HEK293 (cell line): ENCODE measurements at regions not wholly inside any gene's neighbourhood (a gene's known extent, or its start where the extent isn't known, plus 50 kb on each side); places are given as distances from the start of the nearest gene placed in this dataset.

ENCODE experiments used
- EGR2 ChIP-seq: fragments of 450-650 bp; formaldehyde crosslinking; IDR thresholded peaks from 2 replicates; pipeline ENCODE4 v1.5.1; 2016; ENCODE audit warnings: low read depth, missing biosample characterization, missing genetic modification characterization
- KLF16 ChIP-seq: fragments of 450-650 bp; formaldehyde crosslinking; IDR thresholded peaks from 2 replicates; pipeline ENCODE4 v1.5.1; 2017; ENCODE audit warnings: missing biosample characterization, missing genetic modification characterization
- ZFP41 ChIP-seq: fragments of 450-650 bp; formaldehyde crosslinking; IDR thresholded peaks from 2 replicates; pipeline ENCODE4 v1.5.1; 2016; ENCODE audit warnings: missing biosample characterization, missing genetic modification characterization, borderline replicate concordance
- ZNF274 ChIP-seq, 2 experiments: fragments of 200-500 bp in 1 of 2; fragments of 450-650 bp in 1 of 2; sonication (Bioruptor generic) in 1 of 2; formaldehyde crosslinking in 1 of 2; IDR thresholded peaks; 2 replicates each; pipeline versions ENCODE4 v1.5.1 to v1.6.1; 2014 to 2016; ENCODE audit warnings: borderline replicate concordance in 1 of 2, inconsistent platforms in 1 of 2, low read length in 1 of 2, missing biosample characterization in 1 of 2, missing genetic modification characterization in 1 of 2
- ZNF335 ChIP-seq: fragments of 450-650 bp; formaldehyde crosslinking; conservative IDR thresholded peaks from 2 replicates; pipeline ENCODE4 v1.5.1; 2016; ENCODE audit warnings: missing biosample characterization, missing genetic modification characterization
- ZNF394 ChIP-seq: fragments of 450-650 bp; formaldehyde crosslinking; IDR thresholded peaks from 2 replicates; pipeline ENCODE4 v1.5.1; 2016; ENCODE audit warnings: missing biosample characterization, missing genetic modification characterization, mild to moderate bottlenecking, moderate library complexity, borderline replicate concordance
- ZNF610 ChIP-seq: fragments of 450-650 bp; formaldehyde crosslinking; IDR thresholded peaks from 2 replicates; pipeline ENCODE4 v1.5.1; 2016; ENCODE audit warnings: missing biosample characterization, missing genetic modification characterization, borderline replicate concordance

GRCh38 chr1:30375156-30375555, 348.2 kb downstream of the MATN1 start:
- no peak for TF ChIP-seq ZNF274 (IDR thresholded peaks at IDR 0.05; ENCODE audit: low read length)
- TF ChIP-seq ZNF274 (tag by site-specific recombination; IDR thresholded peaks at IDR 0.05; ENCODE audit: borderline replicate concordance), result no peak
- no peak for TF ChIP-seq ZNF394 (tag by site-specific recombination)
- no peak for TF ChIP-seq ZFP41 (tag by site-specific recombination)
- no peak for TF ChIP-seq KLF16
- TF ChIP-seq EGR2 (tag by site-specific recombination), result no peak
- TF ChIP-seq ZNF335, result no peak
- no peak for TF ChIP-seq ZNF610 (tag by site-specific recombination)
